ENCODE measurements at regions not wholly inside any gene's neighbourhood (a gene's known extent, or its start where the extent isn't known, plus 50 kb on each side); places are given as distances from the start of the nearest gene placed in this dataset.

GRCh38 chr16:6335072-6335471, 997.6 kb upstream of the RBFOX1 start:
- TF ChIP-seq ZNF704 (CRISPR knock-in tag; IDR thresholded peaks at IDR 0.05; ENCODE audit: borderline replicate concordance) (no peak), MYNN (CRISPR knock-in tag; IDR thresholded peaks at IDR 0.05; ENCODE audit: low read depth) (no peak), POLR2AphosphoS2 (IDR thresholded peaks at IDR 0.05; ENCODE audit: low read depth, low read length) (no peak), XRCC5 (optimal IDR thresholded peaks at IDR 0.05; ENCODE audit: low read length) (no peak), CTCF (CRISPR knock-in tag; IDR thresholded peaks at IDR 0.05) (no peak), ZNF530 (CRISPR knock-in tag; IDR thresholded peaks at IDR 0.05; ENCODE audit: low read depth) (no peak), ZBTB43 (CRISPR knock-in tag; conservative IDR thresholded peaks at IDR 0.05) (no peak), POLR2A (IDR thresholded peaks at IDR 0.05; ENCODE audit: insufficient read depth in 1 of 2, low read depth in 2 of 2, low read length in 2 of 2) (no peak)

All from HepG2 (cell line).